ENCODE measurements at regions not wholly inside any gene's neighbourhood (a gene's known extent, or its start where the extent isn't known, plus 50 kb on each side); places are given as distances from the start of the nearest gene placed in this dataset.

DNA sequence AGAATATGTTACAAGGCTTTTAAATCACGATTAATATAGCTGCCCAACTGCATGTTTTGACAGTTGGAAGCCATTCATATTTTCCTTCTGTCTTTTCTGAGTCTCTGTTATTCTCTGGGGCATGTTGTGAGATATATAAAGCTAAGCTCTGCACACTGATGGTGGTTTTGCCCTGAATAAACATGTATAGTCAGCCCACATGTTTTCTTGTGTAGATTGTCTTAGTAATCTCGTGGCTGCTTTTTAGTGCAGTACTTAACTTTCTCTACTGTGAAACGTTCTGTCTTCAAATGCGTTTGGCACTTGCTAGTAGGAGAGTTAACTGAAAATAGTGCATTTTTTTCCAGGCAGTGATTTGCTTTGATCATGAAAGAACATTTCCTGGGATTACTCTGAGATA, 268.5 kb downstream of the DNAJB9 start:
- TF ChIP-seq, protein P1, sequence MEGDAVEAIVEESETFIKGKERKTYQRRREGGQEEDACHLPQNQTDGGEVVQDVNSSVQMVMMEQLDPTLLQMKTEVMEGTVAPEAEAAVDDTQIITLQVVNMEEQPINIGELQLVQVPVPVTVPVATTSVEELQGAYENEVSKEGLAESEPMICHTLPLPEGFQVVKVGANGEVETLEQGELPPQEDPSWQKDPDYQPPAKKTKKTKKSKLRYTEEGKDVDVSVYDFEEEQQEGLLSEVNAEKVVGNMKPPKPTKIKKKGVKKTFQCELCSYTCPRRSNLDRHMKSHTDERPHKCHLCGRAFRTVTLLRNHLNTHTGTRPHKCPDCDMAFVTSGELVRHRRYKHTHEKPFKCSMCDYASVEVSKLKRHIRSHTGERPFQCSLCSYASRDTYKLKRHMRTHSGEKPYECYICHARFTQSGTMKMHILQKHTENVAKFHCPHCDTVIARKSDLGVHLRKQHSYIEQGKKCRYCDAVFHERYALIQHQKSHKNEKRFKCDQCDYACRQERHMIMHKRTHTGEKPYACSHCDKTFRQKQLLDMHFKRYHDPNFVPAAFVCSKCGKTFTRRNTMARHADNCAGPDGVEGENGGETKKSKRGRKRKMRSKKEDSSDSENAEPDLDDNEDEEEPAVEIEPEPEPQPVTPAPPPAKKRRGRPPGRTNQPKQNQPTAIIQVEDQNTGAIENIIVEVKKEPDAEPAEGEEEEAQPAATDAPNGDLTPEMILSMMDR (IDR thresholded peaks at IDR 0.05; ENCODE audit: extremely low read depth, low read depth, low read length), result no peak
- Histone ChIP-seq H3K27ac (ENCODE audit: low read depth, low read length) (no peak overlapping the region), H3K4me1 (ENCODE audit: insufficient read depth, low read length) (no peaks in the 10 kb centered on the region), H4K20me1 (ENCODE audit: insufficient read depth, low read length) (no peaks in the 10 kb centered on the region), H2AFZ (ENCODE audit: low read length) (no peak overlapping the region), H3K4me3 (ENCODE audit: insufficient read depth, low read length) (no peak overlapping the region), H3K27me3 (ENCODE audit: insufficient read depth, low read length) (no peaks in the 10 kb centered on the region), H3K9me3 (ENCODE audit: low read depth, low read length) (no peaks in the 10 kb centered on the region), H3K4me2 (ENCODE audit: insufficient read depth, low read length) (no peak overlapping the region), H3K79me2 (ENCODE audit: insufficient read depth, low read length) (no peaks in the 10 kb centered on the region), H3K36me3 (ENCODE audit: insufficient read depth, low read length) (no peaks in the 10 kb centered on the region)
- DNase-seq (ENCODE audit: insufficient read length, low spot score, missing footprints), result no peak

- Histone ChIP-seq H3K27me3 (ENCODE audit: insufficient read depth, low read length) (no peaks in the 10 kb centered on the region), H3K4me2 (ENCODE audit: insufficient read depth, low read length) (no peak overlapping the region), H3K36me3 (ENCODE audit: insufficient read depth, low read length) (no peaks in the 10 kb centered on the region), H3K79me2 (ENCODE audit: insufficient read depth, low read length) (no peaks in the 10 kb centered on the region), H3K4me3 (ENCODE audit: insufficient read depth, low read length) (no peak overlapping the region), H4K20me1 (ENCODE audit: insufficient read depth, low read length) (no peaks in the 10 kb centered on the region), H2AFZ (ENCODE audit: low read length) (no peak overlapping the region), H3K4me1 (ENCODE audit: insufficient read depth, low read length) (no peaks in the 10 kb centered on the region), H3K27ac (ENCODE audit: low read depth, low read length) (no peak overlapping the region), H3K9me3 (ENCODE audit: low read depth, low read length) (no peaks in the 10 kb centered on the region)
- TF ChIP-seq, protein P1 (IDR thresholded peaks at IDR 0.05; ENCODE audit: extremely low read depth, low read depth, low read length), result no peak
- no peak for DNase-seq (ENCODE audit: insufficient read length, low spot score, missing footprints)
Measured at GRCh38 chr7:108839076-108839475, 269.4 kb downstream of the DNAJB9 start.

- Histone ChIP-seq H3K27me3 (ENCODE audit: insufficient read depth, low read length) (no peaks in the 10 kb centered on the region), H3K27ac (ENCODE audit: low read depth, low read length) (no peak overlapping the region), H3K36me3 (ENCODE audit: insufficient read depth, low read length) (no peaks in the 10 kb centered on the region), H3K4me3 (ENCODE audit: insufficient read depth, low read length) (no peak overlapping the region), H2AFZ (ENCODE audit: low read length) (no peak overlapping the region), H3K9me3 (ENCODE audit: low read depth, low read length) (no peaks in the 10 kb centered on the region), H3K4me1 (ENCODE audit: insufficient read depth, low read length) (no peaks in the 10 kb centered on the region), H3K79me2 (ENCODE audit: insufficient read depth, low read length) (no peaks in the 10 kb centered on the region), H4K20me1 (ENCODE audit: insufficient read depth, low read length) (no peaks in the 10 kb centered on the region), H3K4me2 (ENCODE audit: insufficient read depth, low read length) (no peak overlapping the region)
- no peak for DNase-seq (ENCODE audit: insufficient read length, low spot score, missing footprints)
- TF ChIP-seq, protein P1 (IDR thresholded peaks at IDR 0.05; ENCODE audit: extremely low read depth, low read depth, low read length), result no peak
Measured at GRCh38 chr7:108845951-108846350, 276.3 kb downstream of the DNAJB9 start.

DNA sequence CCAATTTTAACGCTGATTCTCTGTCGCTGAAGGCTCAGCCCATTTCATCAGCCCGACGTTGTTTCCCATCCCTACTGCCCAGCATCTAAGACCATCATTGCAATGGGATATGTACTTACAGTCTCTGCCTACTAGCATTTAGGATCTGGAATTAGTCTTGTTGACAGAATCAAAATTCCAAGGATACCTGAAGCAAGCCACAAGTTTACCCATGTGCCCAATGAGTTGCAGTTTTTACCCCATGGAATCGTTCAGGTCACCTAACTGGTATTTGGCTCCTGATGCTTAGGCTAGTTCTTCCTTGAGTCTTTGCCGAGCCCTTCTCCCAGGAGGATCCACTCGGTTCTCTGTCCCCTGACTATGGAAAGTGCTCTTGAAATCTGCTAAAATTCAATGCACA, 276.8 kb downstream of the DNAJB9 start:
- H3K27ac ChIP-seq (ENCODE audit: low read depth, low read length), result no peak overlapping the region
- DNase-seq (ENCODE audit: insufficient read length, low spot score, missing footprints), result no peak
- H3K4me2 ChIP-seq (ENCODE audit: insufficient read depth, low read length), result no peak overlapping the region
- no peak overlapping the region for H3K4me3 ChIP-seq (ENCODE audit: insufficient read depth, low read length)
- H3K4me1 ChIP-seq (ENCODE audit: insufficient read depth, low read length), result no peaks in the 10 kb centered on the region
- H3K9me3 ChIP-seq (ENCODE audit: low read depth, low read length), result no peaks in the 10 kb centered on the region
- no peaks in the 10 kb centered on the region for H4K20me1 ChIP-seq (ENCODE audit: insufficient read depth, low read length)
- H3K36me3 ChIP-seq (ENCODE audit: insufficient read depth, low read length), result no peaks in the 10 kb centered on the region
- no peak overlapping the region for H2AFZ ChIP-seq (ENCODE audit: low read length)
- H3K27me3 ChIP-seq (ENCODE audit: insufficient read depth, low read length), result no peaks in the 10 kb centered on the region
- TF ChIP-seq, protein P1 (IDR thresholded peaks at IDR 0.05; ENCODE audit: extremely low read depth, low read depth, low read length), result no peak
- H3K79me2 ChIP-seq (ENCODE audit: insufficient read depth, low read length), result no peaks in the 10 kb centered on the region
